Heart left ventricle (tissue), 13 donors: ENCODE measurements at regions not wholly inside any gene's neighbourhood (a gene's known extent, or its start where the extent isn't known, plus 50 kb on each side); places are given as distances from the start of the nearest gene placed in this dataset.

Experiments
- POLR2A ChIP-seq, 2 donors: fragments of 450-650 bp; IDR thresholded peaks; one replicate each; pipeline ENCODE4 v1.6.1; 2017; ENCODE audit warnings: antibody characterized with exemption in 2 of 2, mild to moderate bottlenecking in 2 of 2, moderate library complexity in 2 of 2
- TF ChIP-seq, protein P1 (sequence below), 12 donors: fragments of 200-600 bp; sonication (generic) in 4 of 12; IDR thresholded peaks; one replicate each; pipeline versions ENCODE4 v1.5.0 to v1.8.0; 2018 to 2022; ENCODE audit warnings: antibody characterized with exemption in 12 of 12, mild to moderate bottlenecking in 5 of 12
- donor health status: ischemic (EF 13 %, LVEDD 7.1; RV severe dilation, severe dysfunction).
- donor health status: DM: no; HTN: yes; CAD: no.
- donor health status: DM: no; HTN: no; CAD: no.
- donor health status: ischemic (EF 25% LVEDD 6.9; RV normal size, moderate dysfunction).
- donor health status: ischemic (EF 25% LVEDD 5.7; RV mildly dilated, moderate dysfunction).
- donor health status: ischemic (EF 35%, LVEDD 5.7; RV mildly dilated, moderate dysfunction).
- donor health status: nonischemic (EF 11% LVEDD 7.7; RV severe dilation, severe dysfunction).
- donor health status: DM: yes; HTN: yes; CAD: no.
- donor health status: PGD.
- donor health status: ischemic (EF 29% LVEDD 5.4; RV normal size, mild dysfunction).
- donor health status: nonischemic (EF 23%, LVEDD 6.1; RV moderate dilation, normal function).

DNA sequence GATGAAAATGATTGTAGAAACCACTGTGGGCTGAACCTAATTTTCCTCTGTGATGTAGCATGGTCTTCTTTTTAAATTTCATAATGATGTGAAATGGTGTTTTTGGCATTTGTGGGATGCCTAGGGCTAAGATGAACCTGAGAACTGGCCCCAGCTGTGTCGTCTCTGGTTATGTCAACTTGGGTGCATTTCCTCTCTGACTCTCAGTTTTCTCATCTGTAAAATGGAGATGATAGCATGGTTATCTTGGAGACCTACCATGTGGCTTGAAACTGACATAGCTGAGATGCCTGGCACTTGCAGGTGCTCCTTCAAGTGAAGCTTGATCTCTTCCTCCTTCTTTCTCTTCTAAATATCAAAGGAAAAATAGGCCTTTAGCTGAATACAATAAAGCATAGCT lies 77.8 kb downstream of the BOD1 start:
- TF ChIP-seq, protein P1, sequence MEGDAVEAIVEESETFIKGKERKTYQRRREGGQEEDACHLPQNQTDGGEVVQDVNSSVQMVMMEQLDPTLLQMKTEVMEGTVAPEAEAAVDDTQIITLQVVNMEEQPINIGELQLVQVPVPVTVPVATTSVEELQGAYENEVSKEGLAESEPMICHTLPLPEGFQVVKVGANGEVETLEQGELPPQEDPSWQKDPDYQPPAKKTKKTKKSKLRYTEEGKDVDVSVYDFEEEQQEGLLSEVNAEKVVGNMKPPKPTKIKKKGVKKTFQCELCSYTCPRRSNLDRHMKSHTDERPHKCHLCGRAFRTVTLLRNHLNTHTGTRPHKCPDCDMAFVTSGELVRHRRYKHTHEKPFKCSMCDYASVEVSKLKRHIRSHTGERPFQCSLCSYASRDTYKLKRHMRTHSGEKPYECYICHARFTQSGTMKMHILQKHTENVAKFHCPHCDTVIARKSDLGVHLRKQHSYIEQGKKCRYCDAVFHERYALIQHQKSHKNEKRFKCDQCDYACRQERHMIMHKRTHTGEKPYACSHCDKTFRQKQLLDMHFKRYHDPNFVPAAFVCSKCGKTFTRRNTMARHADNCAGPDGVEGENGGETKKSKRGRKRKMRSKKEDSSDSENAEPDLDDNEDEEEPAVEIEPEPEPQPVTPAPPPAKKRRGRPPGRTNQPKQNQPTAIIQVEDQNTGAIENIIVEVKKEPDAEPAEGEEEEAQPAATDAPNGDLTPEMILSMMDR (IDR thresholded peaks at IDR 0.05), result no peak
- no peak for TF ChIP-seq POLR2A (IDR thresholded peaks at IDR 0.05)
